ENCODE measurements at regions not wholly inside any gene's neighbourhood (a gene's known extent, or its start where the extent isn't known, plus 50 kb on each side); places are given as distances from the start of the nearest gene placed in this dataset.
"Not testable (repeated sequence)": the region's sequence is repeated elsewhere in the genome, so short reads cannot be mapped to it uniquely, and the experiment has no call there.

- DNase-seq (ENCODE audit: low read depth in 3 of 3, low spot score in 2 of 3) = no peak
Observed at GRCh38 chr6:33896391-33897188, 92.8 kb upstream of the MLN start.

- no peak for DNase-seq (ENCODE audit: low read depth in 3 of 3, low spot score in 2 of 3)
Observed at GRCh38 chr6:33895988-33896387, 92.2 kb upstream of the MLN start.

- no peak for DNase-seq (ENCODE audit: low read depth in 3 of 3, low spot score in 2 of 3)
Observed at GRCh38 chr6:33895296-33895695, 91.5 kb upstream of the MLN start.

- no peak for DNase-seq (ENCODE audit: low read depth in 3 of 3, low spot score in 2 of 3)
Observed at GRCh38 chr6:33894438-33894837, 90.6 kb upstream of the MLN start.

GRCh38 chr6:33892581-33893346 lies 89.0 kb upstream of the MLN start:
- no peak for DNase-seq (ENCODE audit: low read depth in 3 of 3, low spot score in 2 of 3)

GRCh38 chr6:33888664-33889200 lies 84.9 kb upstream of the MLN start:
- DNase-seq (ENCODE audit: low read depth in 3 of 3, low spot score in 2 of 3) = no peak

GRCh38 chr6:33888183-33888582 lies 84.4 kb upstream of the MLN start:
- DNase-seq (ENCODE audit: low read depth in 3 of 3, low spot score in 2 of 3) = no peak

GRCh38 chr6:33886673-33887144 lies 82.9 kb upstream of the MLN start:
- DNase-seq (ENCODE audit: low read depth in 3 of 3, low spot score in 2 of 3) = peak in 1 of 3 donors; percentile 38

- no peak for DNase-seq (ENCODE audit: low read depth in 3 of 3, low spot score in 2 of 3)
Observed at GRCh38 chr6:33885132-33886057, 81.6 kb upstream of the MLN start.

- DNase-seq (ENCODE audit: low read depth in 3 of 3, low spot score in 2 of 3) = not testable (repeated sequence)
Observed at GRCh38 chr6:33883621-33884020, 79.8 kb upstream of the MLN start.

- no peak for DNase-seq (ENCODE audit: low read depth in 3 of 3, low spot score in 2 of 3)
Observed at GRCh38 chr6:33882154-33882553, 78.4 kb upstream of the MLN start.

- DNase-seq (ENCODE audit: low read depth in 3 of 3, low spot score in 2 of 3) = no peak
Observed at GRCh38 chr6:33880766-33881165, 77.0 kb upstream of the MLN start.

- DNase-seq (ENCODE audit: low read depth in 3 of 3, low spot score in 2 of 3) = no peak
Observed at GRCh38 chr6:33880104-33880678, 76.4 kb upstream of the MLN start.

GRCh38 chr6:33878562-33878961 lies 74.8 kb upstream of the MLN start:
- no peak for DNase-seq (ENCODE audit: low read depth in 3 of 3, low spot score in 2 of 3)

- DNase-seq (ENCODE audit: low read depth in 3 of 3, low spot score in 2 of 3) = no peak
Observed at GRCh38 chr6:33877982-33878535, 74.3 kb upstream of the MLN start.

GRCh38 chr6:33875696-33876095 lies 71.9 kb upstream of the MLN start:
- DNase-seq (ENCODE audit: low read depth in 3 of 3, low spot score in 2 of 3) = no peak

GRCh38 chr6:33875141-33875581 lies 71.4 kb upstream of the MLN start:
- no peak for DNase-seq (ENCODE audit: low read depth in 3 of 3, low spot score in 2 of 3)

- DNase-seq (ENCODE audit: low read depth in 3 of 3, low spot score in 2 of 3) = no peak
Observed at GRCh38 chr6:33874136-33874760, 70.4 kb upstream of the MLN start.

GRCh38 chr6:33872761-33873160 lies 69.0 kb upstream of the MLN start:
- DNase-seq (ENCODE audit: low read depth in 3 of 3, low spot score in 2 of 3) = no peak
